HG03064 (cell line): ENCODE measurements at regions not wholly inside any gene's neighbourhood (a gene's known extent, or its start where the extent isn't known, plus 50 kb on each side); places are given as distances from the start of the nearest gene placed in this dataset.

Source experiments
- ATAC-seq: cut with Tn5 transposase; IDR thresholded peaks from one replicate; pipeline ENCODE4 v1.9.1; 2021; ENCODE audit warnings: low read depth; ENCODE audit not compliant: unreplicated experiment

- ATAC-seq: no peak
Observed at GRCh38 chr12:127712561-127712960, 554.4 kb upstream of the TMEM132C start.

DNA sequence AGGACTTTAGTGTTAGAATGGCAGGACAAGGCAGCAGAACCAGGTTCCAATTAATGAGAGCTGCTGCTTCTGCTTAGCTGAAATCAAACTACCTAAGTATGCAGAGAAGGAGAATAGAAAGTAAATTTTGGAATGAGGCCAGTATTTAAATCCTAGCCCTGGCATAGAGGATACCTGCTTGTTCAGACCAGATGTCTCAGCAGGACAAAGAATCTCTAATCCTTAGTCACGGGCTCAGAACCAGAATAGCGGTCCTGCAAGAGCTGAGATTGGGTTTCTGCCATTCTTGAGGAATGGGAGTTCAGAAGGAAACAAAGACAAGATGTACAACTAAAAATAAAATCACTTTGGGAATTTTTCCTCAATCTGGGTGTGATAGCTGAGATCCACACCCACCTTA is 550.8 kb upstream of the TMEM132C start:
- no peak for ATAC-seq

GRCh38 chr12:127717278-127717677 is 549.7 kb upstream of the TMEM132C start:
- no peak for ATAC-seq

DNA sequence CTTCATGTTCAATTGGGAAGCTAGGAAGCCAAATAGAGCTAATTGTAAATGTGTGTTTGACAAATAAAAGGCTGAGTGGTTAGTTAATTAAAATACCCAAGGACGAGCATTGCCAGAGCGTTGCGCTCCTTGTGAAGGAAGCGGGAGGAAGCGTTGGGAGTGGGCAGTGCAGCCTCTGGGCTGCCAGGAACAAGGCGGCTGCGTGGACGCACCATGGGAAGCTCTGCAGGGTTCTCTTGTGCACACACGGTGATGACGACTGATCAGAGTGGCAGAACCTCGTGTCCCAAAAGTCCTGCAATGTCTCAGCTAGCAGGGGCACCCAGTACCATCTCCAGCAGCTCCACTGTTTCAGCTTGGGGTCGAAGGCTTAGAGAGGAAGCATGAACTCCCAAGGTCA is 546.6 kb upstream of the TMEM132C start:
- ATAC-seq: no peak

- ATAC-seq: no peak
Observed at GRCh38 chr12:127722611-127723010, 544.4 kb upstream of the TMEM132C start.

DNA sequence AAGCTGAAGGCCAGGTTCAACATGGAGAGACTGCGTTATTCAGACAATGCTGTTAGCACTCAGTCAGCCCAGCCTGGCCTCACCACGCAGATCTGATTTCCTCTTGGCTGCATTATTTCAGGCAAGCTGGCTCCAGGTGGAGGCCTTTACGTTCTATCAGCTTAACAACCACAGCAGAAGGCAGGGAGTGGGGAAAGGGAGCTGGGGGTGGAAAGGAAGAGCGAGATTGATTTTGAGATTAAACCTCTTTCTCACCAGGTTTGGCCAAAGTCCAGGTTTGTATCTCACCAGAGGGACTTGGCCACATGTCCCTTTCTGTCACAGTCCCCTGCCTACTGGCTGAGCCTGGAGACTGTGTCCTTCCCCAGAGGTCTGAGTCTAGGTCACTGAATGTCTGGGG is 543.7 kb upstream of the TMEM132C start:
- no peak for ATAC-seq

GRCh38 chr12:127726671-127727315 is 540.2 kb upstream of the TMEM132C start:
- no peak for ATAC-seq

DNA sequence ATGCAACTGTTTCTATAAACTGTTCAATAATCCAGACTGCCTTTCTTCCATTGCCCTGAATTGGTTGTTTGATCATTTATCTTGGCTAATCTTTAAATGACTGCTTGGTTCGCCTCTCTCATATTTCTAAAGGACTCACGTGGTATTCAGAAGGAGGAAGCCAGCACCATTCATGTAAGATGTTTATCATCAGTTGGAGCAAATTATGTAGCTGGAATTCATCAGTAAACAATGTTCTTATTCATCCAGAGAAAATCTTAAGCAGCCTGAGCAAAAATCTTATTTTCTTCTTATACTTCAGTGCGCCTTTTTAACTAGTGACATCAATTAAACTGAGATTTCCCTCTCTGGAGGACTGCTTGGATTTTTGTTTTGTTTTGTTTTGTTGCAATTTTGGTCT is 538.7 kb upstream of the TMEM132C start:
- no peak for ATAC-seq

DNA sequence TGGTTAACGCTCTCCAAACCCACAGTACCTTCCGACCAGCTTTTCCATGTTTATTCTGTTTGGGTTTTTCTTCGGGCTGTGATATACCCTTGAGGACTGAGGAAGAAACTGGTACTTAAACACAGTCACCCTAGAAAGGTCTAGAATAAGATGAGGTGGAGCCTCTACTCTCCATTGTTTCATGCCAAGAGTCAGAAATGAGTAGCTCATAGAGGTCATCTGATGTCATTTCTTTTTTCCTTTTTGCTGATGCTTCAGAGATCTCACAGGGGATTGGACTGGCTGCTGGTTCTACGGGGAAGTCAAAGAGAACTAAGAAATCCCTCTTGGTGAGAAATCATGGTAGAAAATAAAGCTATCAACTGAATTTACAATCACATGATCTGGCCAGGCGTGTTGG is 538.2 kb upstream of the TMEM132C start:
- ATAC-seq: no peak

DNA sequence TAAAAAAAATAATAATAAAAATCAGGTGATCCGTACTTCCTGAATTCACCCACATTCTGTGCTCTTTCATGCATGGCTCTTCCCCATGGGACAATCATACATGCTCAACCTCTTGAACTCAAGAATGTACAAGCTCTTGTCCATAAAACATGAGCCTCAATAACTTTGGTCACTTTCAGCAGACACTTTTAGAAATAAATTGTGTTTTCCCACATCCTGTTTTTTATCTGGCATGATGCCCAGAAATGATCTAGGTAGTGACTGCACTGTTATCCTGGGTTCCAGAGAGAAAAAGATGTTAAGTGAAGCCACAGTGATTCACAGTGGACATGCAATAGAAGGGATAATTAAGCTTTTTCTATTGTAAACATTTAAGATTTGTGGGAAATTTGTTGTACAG is 537.6 kb upstream of the TMEM132C start:
- no peak for ATAC-seq

DNA sequence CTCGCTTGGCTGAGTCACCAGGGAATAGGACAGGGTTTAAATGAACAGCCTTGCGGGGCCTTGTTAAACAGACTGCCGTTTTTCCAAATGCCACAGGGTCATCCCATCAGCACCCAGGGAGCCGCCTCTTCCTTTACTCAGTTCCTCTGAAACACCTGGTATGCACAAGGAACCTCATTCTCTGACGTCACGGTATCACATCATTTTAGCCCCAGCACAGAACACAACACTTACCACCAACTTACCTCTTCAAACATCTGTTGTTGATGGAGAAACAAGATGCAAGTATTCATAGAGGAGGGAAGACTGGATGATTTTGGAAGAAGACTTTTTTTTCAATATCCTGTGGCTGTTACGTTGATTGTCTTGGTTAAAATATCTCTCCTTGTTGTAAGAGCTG is 535.3 kb upstream of the TMEM132C start:
- ATAC-seq: no peak

DNA sequence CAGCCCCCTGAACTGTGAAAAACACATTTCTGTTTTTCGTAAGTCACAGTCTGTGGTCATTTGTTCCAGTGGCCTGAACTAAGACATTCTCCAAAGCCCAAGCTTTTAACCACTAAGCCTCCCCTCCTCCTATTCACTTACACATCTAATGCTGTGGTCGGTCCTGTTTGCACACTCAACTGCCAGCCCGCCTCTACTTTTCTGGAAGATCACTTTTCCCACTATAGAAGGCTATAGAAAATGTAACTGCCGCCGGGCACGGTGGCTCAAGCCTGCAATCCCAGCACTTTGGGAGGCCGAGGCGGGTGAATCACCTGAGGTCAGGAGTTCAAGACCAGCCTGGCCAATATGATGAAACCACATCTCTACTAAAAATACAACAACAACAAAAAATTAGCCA is 524.7 kb upstream of the TMEM132C start:
- no peak for ATAC-seq

DNA sequence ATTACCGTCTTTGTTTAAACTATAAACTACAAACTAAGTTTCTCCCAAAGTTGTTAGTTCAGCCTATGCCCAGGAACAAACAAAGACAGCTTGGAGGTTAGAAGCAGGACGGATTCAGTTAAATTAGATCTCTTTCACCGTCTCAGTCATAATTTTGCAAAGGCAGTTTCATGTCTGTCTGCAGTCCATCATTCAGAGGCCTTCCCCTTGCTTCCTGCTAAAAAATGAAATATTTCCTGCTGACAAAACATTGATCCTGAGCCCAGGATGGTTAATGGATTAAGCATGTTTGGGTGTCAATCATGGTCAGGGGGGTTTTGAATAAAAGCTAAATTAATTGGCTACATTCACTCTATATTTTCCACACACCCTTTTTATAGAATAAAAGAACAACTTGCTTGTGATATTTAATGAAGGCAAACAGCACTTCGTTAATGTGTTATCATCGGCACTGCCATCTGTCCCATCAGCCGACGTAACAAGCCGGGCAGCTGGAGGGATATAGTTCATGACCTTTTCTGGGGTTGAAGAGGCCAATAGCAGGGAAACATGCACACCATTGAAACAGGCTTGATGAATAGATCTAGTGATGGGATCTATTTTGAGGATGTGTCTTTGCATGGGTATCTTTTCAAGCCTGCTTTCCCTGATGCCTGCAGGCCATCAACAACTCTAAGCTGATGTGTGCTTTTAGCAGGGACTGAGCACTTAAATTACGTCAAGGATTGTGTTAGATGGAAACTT is 521.3 kb upstream of the TMEM132C start:
- ATAC-seq: no peak

- no peak for ATAC-seq
Observed at GRCh38 chr12:127749416-127749815, 517.6 kb upstream of the TMEM132C start.

DNA sequence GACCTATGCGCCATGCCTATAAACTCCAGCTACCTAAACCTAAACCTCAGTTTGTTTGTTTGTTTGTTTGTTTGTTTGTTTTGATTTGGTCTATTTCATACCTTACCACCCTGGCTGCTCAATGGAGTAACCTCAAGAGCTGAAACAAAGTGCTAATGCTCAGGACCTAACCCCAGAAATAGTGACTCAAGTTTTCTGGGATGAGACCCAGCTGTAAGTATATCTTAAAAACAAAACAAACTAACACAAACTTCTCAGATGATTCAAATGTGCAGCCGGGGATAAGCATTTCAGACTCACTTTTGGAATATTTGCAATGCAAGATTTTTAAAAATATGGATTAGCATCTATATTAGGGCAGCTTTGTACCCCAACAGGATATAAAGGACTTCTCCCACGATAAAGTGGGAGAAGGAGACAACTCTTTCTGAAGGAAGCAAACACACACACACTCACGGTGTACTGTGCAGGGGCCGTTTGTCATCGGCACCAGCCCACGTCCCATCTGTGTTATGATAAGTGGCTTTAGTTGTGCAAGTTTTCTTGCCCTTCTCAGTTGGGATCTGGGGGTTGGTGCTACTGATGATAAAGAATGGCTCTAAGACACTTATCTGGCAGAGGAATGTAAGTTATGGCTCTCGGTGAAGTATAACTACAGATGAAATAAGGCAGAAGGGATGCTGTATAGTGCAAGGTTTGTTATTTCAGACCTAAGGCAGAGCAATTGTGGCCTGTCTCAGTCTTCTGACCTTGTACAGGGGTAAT is 516.7 kb upstream of the TMEM132C start:
- no peak for ATAC-seq

DNA sequence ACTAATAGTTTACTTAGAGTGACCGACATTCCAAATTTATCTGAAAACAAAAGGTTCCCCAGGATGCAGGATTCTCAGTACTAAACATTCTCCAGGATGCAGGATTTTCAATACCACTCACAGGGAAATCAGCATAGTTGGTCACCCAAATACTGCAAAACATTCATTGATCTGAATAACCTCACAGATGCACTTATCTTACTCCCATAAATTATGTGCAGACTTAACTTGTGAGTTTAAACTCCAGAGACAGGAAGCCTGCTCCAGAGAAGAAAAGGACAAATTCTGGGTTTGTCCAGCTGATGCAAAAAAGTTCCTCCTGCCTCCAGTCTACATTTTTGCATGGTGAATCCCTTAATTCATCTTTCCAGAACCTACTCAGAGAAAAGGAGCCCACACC is 514.2 kb upstream of the TMEM132C start:
- no peak for ATAC-seq

DNA sequence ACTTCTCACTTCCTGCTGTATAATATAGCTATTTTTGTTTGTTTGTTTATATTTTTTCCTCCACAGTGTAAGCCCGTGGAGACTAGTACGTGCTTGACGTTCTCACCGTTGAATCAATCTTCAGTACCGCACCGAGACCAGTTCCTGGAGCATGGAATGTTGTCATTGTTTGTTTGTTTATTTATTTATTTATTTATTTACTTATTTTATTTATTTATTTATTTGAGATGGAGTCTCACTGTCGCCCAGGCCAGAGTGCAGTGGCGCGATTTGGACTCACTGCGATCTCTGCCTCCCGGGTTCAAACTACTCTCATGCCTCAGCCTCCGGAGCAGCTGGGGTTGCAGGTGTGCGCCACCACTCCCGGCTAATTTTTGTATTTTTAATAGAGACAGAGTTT is 506.6 kb upstream of the TMEM132C start:
- ATAC-seq: no peak

- no peak for ATAC-seq
Observed at GRCh38 chr12:127760996-127761395, 506.0 kb upstream of the TMEM132C start.

DNA sequence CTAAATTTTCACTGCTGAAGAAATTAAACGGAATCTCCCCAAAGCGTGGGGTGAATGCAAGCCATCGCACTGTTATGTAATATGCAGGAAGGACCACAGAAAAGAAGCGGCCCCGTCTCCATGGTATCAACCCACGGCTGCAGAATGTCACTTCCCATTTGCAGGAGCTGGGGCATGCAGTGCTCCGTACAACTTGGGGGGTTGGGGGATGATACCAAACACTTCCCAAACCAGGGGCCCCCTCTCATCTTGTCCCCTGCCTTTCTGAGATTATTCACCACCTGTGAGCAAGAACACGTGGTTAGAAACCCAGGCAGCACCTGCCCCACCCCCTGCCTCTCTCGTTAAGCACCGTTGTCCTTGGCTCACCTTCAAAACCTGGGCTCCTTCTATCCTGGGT is 505.1 kb upstream of the TMEM132C start:
- ATAC-seq: no peak

- ATAC-seq: no peak
Observed at GRCh38 chr12:127767656-127768055, 499.3 kb upstream of the TMEM132C start.

DNA sequence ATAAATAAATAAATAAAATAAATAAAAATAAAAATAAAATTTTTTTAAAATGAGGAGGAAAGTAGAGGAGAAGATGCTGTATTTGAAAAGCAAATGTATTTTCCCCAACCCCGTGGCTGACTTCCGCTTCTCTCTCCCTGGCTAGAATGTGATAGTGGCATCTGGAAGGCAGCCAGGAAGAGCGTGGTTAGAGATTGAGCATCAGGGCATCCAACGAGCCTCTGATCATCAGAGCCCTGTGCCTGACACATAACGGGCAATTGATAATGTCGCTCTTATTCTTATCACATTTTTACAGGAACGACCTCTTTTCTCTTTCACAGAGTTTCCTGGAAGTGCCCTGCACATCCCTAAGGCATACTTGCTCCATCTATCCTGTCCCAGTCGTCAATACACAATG is 496.9 kb upstream of the TMEM132C start:
- no peak for ATAC-seq

- no peak for ATAC-seq
Observed at GRCh38 chr12:127771546-127771945, 495.4 kb upstream of the TMEM132C start.
